ENCODE measurements at regions not wholly inside any gene's neighbourhood (a gene's known extent, or its start where the extent isn't known, plus 50 kb on each side); places are given as distances from the start of the nearest gene placed in this dataset.
A peak's percentile ranks its signal among the peaks of the same experiment; 100 is the strongest.
"Not testable (repeated sequence)": the region's sequence is repeated elsewhere in the genome, so short reads cannot be mapped to it uniquely, and the experiment has no call there.

DNA sequence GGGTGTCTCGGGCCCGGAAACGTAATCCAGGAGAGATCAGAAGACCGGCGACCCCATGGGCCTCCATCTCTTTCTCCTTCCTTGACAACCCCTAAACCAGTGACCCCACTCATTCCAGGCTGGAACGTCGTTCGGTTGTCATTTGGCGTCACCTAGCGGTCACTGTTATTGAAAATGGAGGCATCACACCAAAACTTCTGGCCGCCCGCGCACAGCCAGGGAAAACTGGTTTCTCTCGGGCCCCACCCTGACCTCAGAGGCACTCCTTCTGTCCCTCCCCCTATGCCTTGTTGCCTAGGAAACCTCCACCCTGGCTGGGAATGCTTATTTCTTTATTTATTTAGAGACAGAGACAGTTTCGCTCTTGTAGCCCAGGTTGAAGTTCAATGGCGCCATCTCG lies 2327.3 kb upstream of the TPTE start:
- POLR2A ChIA-PET; CTCF ChIA-PET; DNase-seq (ENCODE audit: low read depth, low spot score); H3K4me3 ChIP-seq (ENCODE audit: low read depth, low read length): not testable (repeated sequence)

DNA sequence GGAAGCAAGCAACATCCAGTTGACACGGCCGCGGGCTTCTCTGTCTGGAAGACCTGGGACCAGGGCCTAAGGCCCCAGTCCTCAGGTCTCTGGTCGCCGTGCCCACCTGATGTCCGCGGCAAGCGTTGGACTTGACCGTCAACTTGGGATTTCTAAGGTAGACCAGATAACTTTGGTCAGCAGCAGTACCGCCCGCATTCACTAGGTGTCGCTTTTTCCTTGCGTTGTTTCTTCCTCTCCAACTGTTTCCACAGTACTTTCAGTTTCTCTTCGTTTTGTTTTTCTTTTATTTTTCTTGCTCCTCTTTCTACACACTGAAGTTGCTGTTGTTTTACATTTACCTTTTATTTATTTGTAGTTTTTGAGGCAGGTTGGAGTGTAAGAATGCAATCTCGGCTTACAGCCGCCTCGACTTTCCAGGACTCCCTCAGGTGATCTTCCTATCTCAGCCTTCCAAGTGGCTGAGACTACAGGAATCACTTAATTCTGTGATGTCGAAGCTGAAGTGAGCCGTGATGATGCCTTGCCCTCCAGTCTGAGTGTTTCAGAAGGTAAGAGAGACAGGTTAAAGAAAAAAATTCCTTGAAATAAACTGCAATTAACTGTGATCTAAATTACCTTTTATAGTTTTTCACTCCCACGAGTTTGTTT lies 2323.9 kb upstream of the TPTE start:
- H3K4me3 ChIP-seq (ENCODE audit: low read depth, low read length); POLR2A ChIA-PET: not testable (repeated sequence)

DNA sequence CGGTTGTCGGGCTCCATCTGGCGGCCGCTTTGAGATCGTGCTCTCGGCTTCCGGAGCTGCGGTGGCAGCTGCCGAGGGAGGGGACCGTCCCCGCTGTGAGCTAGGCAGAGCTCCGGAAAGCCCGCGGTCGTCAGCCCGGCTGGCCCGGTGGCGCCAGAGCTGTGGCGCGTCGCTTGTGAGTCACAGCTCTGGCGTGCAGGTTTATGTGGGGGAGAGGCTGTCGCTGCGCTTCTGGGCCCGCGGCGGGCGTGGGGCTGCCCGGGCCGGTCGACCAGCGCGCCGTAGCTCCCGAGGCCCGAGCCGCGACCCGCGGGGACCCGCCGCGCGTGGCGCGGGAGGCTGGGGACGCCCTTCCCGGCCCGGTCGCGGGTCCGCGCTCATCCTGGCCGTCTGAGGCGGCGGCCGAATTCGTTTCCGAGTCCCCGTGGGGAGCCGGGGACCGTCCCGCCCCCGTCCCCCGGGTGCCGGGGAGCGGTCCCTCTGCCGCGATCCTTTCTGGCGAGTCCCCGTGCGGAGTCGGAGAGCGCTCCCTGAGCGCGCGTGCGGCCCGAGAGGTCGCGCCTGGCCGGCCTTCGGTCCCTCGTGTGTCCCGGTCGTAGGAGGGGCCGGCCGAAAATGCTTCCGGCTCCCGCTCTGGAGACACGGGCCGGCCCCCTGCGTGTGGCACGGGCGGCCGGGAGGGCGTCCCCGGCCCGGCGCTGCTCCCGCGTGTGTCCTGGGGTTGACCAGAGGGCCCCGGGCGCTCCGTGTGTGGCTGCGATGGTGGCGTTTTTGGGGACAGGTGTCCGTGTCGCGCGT lies 2316.1 kb upstream of the TPTE start:
- DNase-seq (ENCODE audit: low read depth, low spot score); H3K4me3 ChIP-seq (ENCODE audit: low read depth, low read length); CTCF ChIA-PET; POLR2A ChIA-PET: not testable (repeated sequence)

More for the DNA sequence above, 2323.9 kb upstream of the TPTE start:
- CTCF ChIA-PET; DNase-seq (ENCODE audit: low read depth, low spot score): not testable (repeated sequence)

DNA sequence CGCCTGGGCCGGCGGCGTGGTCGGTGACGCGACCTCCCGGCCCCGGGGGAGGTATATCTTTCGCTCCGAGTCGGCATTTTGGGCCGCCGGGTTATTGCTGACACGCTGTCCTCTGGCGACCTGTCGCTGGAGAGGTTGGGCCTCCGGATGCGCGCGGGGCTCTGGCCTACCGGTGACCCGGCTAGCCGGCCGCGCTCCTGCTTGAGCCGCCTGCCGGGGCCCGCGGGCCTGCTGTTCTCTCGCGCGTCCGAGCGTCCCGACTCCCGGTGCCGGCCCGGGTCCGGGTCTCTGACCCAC lies 2315.5 kb upstream of the TPTE start:
- DNase-seq (ENCODE audit: low read depth, low spot score); H3K4me3 ChIP-seq (ENCODE audit: low read depth, low read length); POLR2A ChIA-PET; CTCF ChIA-PET: not testable (repeated sequence)

DNA sequence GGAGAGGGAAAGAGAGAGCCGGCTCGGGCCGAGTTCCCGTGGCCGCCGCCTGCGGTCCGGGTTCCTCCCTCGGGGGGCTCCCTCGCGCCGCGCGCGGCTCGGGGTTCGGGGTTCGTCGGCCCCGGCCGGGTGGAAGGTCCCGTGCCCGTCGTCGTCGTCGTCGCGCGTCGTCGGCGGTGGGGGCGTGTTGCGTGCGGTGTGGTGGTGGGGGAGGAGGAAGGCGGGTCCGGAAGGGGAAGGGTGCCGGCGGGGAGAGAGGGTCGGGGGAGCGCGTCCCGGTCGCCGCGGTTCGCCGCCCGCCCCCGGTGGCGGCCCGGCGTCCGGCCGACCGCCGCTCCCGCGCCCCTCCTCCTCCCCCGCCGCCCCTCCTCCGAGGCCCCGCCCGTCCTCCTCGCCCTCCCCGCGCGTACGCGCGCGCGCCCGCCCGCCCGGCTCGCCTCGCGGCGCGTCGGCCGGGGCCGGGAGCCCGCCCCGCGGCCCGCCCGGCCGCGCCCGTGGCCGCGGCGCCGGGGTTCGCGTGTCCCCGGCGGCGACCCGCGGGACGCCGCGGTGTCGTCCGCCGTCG lies 2308.3 kb upstream of the TPTE start:
- POLR2A ChIA-PET; CTCF ChIA-PET; H3K4me3 ChIP-seq (ENCODE audit: low read depth, low read length); DNase-seq (ENCODE audit: low read depth, low spot score): not testable (repeated sequence)

DNA sequence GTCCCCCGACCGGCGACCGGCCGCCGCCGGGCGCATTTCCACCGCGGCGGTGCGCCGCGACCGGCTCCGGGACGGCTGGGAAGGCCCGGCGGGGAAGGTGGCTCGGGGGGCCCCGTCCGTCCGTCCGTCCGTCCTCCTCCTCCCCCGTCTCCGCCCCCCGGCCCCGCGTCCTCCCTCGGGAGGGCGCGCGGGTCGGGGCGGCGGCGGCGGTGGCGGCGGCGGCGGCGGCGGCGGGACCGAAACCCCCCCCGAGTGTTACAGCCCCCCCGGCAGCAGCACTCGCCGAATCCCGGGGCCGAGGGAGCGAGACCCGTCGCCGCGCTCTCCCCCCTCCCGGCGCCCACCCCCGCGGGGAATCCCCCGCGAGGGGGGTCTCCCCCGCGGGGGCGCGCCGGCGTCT lies 2306.8 kb upstream of the TPTE start:
- CTCF ChIA-PET; POLR2A ChIA-PET; H3K4me3 ChIP-seq (ENCODE audit: low read depth, low read length); DNase-seq (ENCODE audit: low read depth, low spot score): not testable (repeated sequence)

DNA sequence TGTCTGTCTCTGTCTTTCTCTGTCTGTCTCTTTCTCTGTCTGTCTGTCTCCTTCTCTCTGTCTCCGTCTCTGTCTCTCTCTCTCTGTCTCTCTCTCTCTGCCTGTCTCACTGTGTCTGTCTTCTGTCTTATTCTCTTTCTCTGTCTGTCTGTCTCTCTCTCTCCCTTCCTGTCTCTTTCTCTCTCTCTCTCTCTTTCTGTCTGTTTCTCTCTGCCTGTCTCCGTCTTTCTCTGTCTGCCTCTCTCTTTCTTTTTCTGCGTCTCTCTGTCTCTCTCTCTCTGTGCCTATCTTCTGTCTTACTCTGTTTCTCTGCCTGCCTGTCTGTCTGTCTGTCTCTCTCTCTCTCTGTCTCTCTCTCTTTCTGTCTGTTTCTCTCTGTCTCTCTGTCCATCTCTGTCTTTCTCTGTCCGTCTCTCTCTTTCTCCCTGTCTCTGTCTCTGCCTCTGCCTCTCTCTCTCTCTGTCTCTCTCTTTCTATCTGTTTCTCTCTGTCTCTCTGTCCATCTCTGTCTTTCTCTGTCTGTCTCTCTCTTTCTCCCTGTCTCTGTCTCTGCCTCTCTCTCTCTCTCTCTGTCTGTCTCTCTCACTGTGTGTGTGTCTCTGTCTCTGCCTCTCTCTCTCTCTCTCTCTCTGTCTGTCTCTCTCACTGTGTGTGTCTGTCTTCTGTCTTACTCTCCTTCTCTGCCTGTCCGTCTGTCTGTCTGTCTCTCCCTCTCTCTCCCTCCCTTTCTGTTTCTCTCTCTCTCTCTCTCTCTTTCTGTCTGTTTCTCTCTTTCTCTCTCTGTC lies 2291.8 kb upstream of the TPTE start:
- CTCF ChIA-PET; POLR2A ChIA-PET; H3K4me3 ChIP-seq (ENCODE audit: low read depth, low read length): not testable (repeated sequence)

DNA sequence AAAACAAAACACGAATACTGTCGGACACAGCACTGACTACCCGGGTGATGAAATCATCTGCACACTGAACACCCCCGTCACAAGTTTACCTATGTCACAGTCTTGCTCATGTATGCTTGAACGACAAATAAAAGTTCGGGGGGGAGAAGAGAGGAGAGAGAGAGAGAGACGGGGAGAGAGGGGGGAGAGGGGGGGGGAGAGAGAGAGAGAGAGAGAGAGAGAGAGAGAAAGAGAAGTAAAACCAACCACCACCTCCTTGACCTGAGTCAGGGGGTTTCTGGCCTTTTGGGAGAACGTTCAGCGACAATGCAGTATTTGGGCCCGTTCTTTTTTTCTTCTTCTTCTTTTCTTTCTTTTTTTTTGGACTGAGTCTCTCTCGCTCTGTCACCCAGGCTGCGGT lies 2290.1 kb upstream of the TPTE start:
- CTCF ChIA-PET; H3K4me3 ChIP-seq (ENCODE audit: low read depth, low read length); DNase-seq (ENCODE audit: low read depth, low spot score); POLR2A ChIA-PET: not testable (repeated sequence)

More for the DNA sequence above, 2291.8 kb upstream of the TPTE start:
- not testable (repeated sequence) for DNase-seq (ENCODE audit: low read depth, low spot score)

DNA sequence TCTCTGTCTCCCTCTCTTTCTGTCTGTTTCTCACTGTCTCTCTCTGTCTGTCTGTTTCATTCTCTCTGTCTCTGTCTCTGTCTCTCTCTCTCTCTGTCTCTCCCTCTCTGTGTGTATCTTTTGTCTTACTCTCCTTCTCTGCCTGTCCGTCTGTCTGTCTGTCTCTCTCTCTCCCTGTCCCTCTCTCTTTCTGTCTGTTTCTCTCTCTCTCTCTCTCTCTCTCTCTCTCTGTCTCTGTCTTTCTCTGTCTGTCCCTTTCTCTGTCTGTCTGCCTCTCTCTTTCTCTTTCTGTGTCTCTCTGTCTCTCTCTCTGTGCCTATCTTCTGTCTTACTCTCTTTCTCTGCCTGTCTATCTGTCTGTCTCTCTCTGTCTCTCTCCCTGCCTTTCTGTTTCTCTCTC lies 2288.4 kb upstream of the TPTE start:
- CTCF ChIA-PET; DNase-seq (ENCODE audit: low read depth, low spot score); H3K4me3 ChIP-seq (ENCODE audit: low read depth, low read length); POLR2A ChIA-PET: not testable (repeated sequence)

DNA sequence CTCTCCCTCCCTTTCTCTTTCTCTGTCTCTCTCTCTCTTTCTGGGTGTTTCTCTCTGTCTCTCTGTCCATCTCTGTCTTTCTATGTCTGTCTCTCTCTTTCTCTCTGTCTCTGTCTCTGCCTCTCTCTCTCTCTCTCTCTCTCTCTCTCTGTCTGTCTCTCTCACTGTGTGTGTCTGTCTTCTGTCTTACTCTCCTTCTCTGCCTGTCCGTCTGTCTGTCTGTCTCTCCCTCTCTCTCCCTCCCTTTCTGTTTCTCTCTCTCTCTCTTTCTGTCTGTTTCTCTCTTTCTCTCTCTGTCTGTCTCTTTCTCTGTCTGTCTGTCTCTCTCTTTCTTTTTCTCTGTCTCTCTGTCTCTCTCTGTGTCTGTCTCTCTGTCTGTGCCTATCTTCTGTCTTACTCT lies 2287.3 kb upstream of the TPTE start:
- POLR2A ChIA-PET; H3K4me3 ChIP-seq (ENCODE audit: low read depth, low read length); CTCF ChIA-PET: not testable (repeated sequence)

DNA sequence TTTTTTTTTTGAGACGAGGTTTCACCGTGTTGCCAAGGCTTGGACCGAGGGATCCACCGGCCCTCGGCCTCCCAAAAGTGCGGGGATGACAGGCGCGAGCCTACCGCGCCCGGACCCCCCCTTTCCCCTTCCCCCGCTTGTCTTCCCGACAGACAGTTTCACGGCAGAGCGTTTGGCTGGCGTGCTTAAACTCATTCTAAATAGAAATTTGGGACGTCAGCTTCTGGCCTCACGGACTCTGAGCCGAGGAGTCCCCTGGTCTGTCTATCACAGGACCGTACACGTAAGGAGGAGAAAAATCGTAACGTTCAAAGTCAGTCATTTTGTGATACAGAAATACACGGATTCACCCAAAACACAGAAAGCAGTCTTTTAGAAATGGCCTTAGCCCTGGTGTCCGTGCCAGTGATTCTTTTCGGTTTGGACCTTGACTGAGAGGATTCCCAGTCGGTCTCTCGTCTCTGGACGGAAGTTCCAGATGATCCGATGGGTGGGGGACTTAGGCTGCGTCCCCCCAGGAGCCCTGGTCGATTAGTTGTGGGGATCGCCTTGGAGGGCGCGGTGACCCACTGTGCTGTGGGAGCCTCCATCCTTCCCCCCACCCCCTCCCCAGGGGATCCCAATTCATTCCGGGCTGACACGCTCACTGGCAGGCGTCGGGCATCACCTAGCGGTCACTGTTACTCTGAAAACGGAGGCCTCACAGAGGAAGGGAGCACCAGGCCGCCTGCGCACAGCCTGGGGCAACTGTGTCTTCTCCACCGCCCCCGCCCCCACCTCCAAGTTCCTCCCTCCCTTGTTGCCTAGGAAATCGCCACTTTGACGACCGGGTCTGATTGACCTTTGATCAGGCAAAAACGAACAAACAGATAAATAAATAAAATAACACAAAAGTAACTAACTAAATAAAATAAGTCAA lies 2276.4 kb upstream of the TPTE start:
- CTCF ChIA-PET; DNase-seq (ENCODE audit: low read depth, low spot score); H3K4me3 ChIP-seq (ENCODE audit: low read depth, low read length); POLR2A ChIA-PET: not testable (repeated sequence)

More for the DNA sequence above, 2287.3 kb upstream of the TPTE start:
- not testable (repeated sequence) for DNase-seq (ENCODE audit: low read depth, low spot score)

DNA sequence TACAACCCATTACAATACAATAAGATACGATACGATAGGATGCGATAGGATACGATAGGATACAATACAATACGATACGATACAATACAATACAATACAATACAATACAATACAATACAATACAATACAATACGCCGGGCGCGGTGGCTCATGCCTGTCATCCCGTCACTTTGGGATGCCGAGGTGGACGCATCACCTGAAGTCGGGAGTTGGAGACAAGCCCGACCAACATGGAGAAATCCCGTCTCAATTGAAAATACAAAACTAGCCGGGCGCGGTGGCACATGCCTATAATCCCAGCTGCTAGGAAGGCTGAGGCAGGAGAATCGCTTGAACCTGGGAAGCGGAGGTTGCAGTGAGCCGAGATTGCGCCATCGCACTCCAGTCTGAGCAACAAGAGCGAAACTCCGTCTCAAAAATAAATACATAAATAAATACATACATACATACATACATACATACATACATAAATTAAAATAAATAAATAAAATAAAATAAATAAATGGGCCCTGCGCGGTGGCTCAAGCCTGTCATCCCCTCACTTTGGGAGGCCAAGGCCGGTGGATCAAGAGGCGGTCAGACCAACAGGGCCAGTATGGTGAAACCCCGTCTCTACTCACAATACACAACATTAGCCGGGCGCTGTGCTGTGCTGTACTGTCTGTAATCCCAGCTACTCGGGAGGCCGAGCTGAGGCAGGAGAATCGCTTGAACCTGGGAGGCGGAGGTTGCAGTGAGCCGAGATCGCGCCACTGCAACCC lies 2275.6 kb upstream of the TPTE start:
- POLR2A ChIA-PET; H3K4me3 ChIP-seq (ENCODE audit: low read depth, low read length); DNase-seq (ENCODE audit: low read depth, low spot score); CTCF ChIA-PET: not testable (repeated sequence)

DNA sequence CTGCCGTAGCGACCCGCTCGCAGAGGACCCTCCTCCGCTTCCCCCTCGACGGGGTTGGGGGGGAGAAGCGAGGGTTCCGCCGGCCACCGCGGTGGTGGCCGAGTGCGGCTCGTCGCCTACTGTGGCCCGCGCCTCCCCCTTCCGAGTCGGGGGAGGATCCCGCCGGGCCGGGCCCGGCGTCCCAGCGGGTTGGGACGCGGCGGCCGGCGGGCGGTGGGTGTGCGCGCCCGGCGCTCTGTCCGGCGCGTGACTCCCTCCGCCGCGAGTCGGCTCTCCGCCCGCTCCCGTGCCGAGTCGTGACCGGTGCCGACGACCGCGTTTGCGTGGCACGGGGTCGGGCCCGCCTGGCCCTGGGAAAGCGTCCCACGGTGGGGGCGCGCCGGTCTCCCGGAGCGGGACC lies 2269.7 kb upstream of the TPTE start:
- CTCF ChIA-PET; POLR2A ChIA-PET; DNase-seq (ENCODE audit: low read depth, low spot score); H3K4me3 ChIP-seq (ENCODE audit: low read depth, low read length): not testable (repeated sequence)

DNA sequence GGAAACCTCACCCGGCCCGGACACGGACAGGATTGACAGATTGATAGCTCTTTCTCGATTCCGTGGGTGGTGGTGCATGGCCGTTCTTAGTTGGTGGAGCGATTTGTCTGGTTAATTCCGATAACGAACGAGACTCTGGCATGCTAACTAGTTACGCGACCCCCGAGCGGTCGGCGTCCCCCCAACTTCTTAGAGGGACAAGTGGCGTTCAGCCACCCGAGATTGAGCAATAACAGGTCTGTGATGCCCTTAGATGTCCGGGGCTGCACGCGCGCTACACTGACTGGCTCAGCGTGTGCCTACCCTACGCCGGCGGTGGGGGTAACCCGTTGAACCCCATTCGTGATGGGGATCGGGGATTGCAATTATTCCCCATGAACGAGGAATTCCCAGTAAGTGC lies 2266.3 kb upstream of the TPTE start:
- DNase-seq (ENCODE audit: low read depth, low spot score); POLR2A ChIA-PET; CTCF ChIA-PET; H3K4me3 ChIP-seq (ENCODE audit: low read depth, low read length): not testable (repeated sequence)

DNA sequence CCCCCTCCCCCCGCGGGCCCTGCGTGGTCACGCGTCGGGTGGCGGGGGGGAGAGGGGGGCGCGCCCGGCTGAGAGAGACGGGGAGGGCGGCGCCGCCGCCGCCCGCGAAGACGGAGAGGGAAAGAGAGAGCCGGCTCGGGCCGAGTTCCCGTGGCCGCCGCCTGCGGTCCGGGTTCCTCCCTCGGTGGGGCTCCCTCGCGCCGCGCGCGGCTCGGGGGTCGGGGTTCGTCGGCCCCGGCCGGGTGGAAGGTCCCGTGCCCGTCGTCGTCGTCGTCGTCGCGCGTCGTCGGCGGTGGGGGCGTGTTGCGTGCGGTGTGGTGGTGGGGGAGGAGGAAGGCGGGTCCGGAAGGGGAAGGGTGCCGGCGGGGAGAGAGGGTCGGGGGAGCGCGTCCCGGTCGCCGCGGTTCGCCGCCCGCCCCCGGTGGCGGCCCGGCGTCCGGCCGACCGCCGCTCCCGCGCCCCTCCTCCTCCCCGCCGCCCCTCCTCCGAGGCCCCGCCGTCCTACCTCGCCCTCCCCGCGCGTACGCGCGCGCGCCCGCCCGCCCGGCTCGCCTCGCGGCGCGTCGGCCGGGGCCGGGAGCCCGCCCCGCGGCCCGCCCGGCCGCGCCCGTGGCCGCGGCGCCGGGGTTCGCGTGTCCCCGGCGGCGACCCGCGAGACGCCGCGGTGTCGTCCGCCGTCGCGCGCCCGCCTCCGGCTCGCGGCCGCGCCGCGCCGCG lies 2264.1 kb upstream of the TPTE start:
- POLR2A ChIA-PET; H3K4me3 ChIP-seq (ENCODE audit: low read depth, low read length); CTCF ChIA-PET: not testable (repeated sequence)
- DNase-seq (ENCODE audit: low read depth, low spot score): peak; percentile 0
